ENCODE measurements at regions not wholly inside any gene's neighbourhood (a gene's known extent, or its start where the extent isn't known, plus 50 kb on each side); places are given as distances from the start of the nearest gene placed in this dataset.

- H3K9me3 Mint-ChIP-seq, result peaks cover 3% of the 10 kb centered on the region
- H3K27me3 Mint-ChIP-seq (ENCODE audit: low read depth), result peaks cover 24% of the 10 kb centered on the region
- H3K4me1 Mint-ChIP-seq, result no peaks in the 10 kb centered on the region
- no peak overlapping the region for H3K27ac Mint-ChIP-seq (ENCODE audit: unreplicated experiment)
- DNase-seq (ENCODE audit: low read depth, low spot score), result no peak
- H3K4me3 Mint-ChIP-seq, result no peak overlapping the region
- no peaks in the 10 kb centered on the region for H3K36me3 Mint-ChIP-seq (ENCODE audit: low read depth)
- no peak for TF ChIP-seq CTCF (conservative IDR thresholded peaks at IDR 0.05)
These were observed 388.6 kb downstream of the ACTL7B start for GRCh38 chr9:108467161-108467560.

- Mint-ChIP-seq H3K27me3 (ENCODE audit: low read depth) (peaks cover 29% of the 10 kb centered on the region), H3K9me3 (peaks cover 3% of the 10 kb centered on the region), H3K4me3 (no peak overlapping the region), H3K36me3 (ENCODE audit: low read depth) (no peaks in the 10 kb centered on the region), H3K4me1 (no peaks in the 10 kb centered on the region), H3K27ac (ENCODE audit: unreplicated experiment) (no peak overlapping the region)
- TF ChIP-seq CTCF (conservative IDR thresholded peaks at IDR 0.05), result no peak
- no peak for DNase-seq (ENCODE audit: low read depth, low spot score)
These were observed 389.5 kb downstream of the ACTL7B start for GRCh38 chr9:108466304-108466703.

GRCh38 chr9:108463932-108464606, 391.7 kb downstream of the ACTL7B start:
- H3K4me3 Mint-ChIP-seq, result no peak overlapping the region
- no peak for DNase-seq (ENCODE audit: low read depth, low spot score)
- no peaks in the 10 kb centered on the region for H3K36me3 Mint-ChIP-seq (ENCODE audit: low read depth)
- H3K27ac Mint-ChIP-seq (ENCODE audit: unreplicated experiment), result no peak overlapping the region
- H3K4me1 Mint-ChIP-seq, result no peaks in the 10 kb centered on the region
- no peak for TF ChIP-seq CTCF (conservative IDR thresholded peaks at IDR 0.05)
- H3K27me3 Mint-ChIP-seq (ENCODE audit: low read depth), result peaks cover 32% of the 10 kb centered on the region
- peaks cover under 1% of the 10 kb centered on the region for H3K9me3 Mint-ChIP-seq

- H3K36me3 Mint-ChIP-seq (ENCODE audit: low read depth), result no peaks in the 10 kb centered on the region
- TF ChIP-seq CTCF (conservative IDR thresholded peaks at IDR 0.05), result no peak
- no peak overlapping the region for H3K27ac Mint-ChIP-seq (ENCODE audit: unreplicated experiment)
- no peaks in the 10 kb centered on the region for H3K4me1 Mint-ChIP-seq
- no peak overlapping the region for H3K4me3 Mint-ChIP-seq
- H3K9me3 Mint-ChIP-seq, result no peaks in the 10 kb centered on the region
- no peak for DNase-seq (ENCODE audit: low read depth, low spot score)
- peaks cover 6% of the 10 kb centered on the region for H3K27me3 Mint-ChIP-seq (ENCODE audit: low read depth)
These were observed 398.9 kb downstream of the ACTL7B start for GRCh38 chr9:108456903-108457302.

GRCh38 chr9:108445431-108446071, 410.2 kb downstream of the ACTL7B start:
- no peak for TF ChIP-seq CTCF (conservative IDR thresholded peaks at IDR 0.05)
- peak overlapping the region; percentile 59 for H3K27ac Mint-ChIP-seq (ENCODE audit: unreplicated experiment)

More at GRCh38 chr9:108445431-108446071, 410.2 kb downstream of the ACTL7B start:
- no peaks in the 10 kb centered on the region for H3K27me3 Mint-ChIP-seq (ENCODE audit: low read depth)
- H3K4me1 Mint-ChIP-seq, result peaks cover 24% of the 10 kb centered on the region
- peaks cover 5% of the 10 kb centered on the region for H3K36me3 Mint-ChIP-seq (ENCODE audit: low read depth)
- peak; percentile 31 for DNase-seq (ENCODE audit: low read depth, low spot score)
- H3K4me3 Mint-ChIP-seq, result no peak overlapping the region
- peaks cover 7% of the 10 kb centered on the region for H3K9me3 Mint-ChIP-seq

Data from neural crest cell (in vitro differentiated cells).